DOHH2 (cell line): ENCODE measurements at regions not wholly inside any gene's neighbourhood (a gene's known extent, or its start where the extent isn't known, plus 50 kb on each side); places are given as distances from the start of the nearest gene placed in this dataset.

Experiments
- H3F3A ChIP-seq: fragments of 200-600 bp; sonication (generic), shearing (Covaris generic); 2 replicates; pipeline ENCODE4 v1.6.0; 2016; ENCODE audit warnings: antibody characterized with exemption, mild to moderate bottlenecking; ENCODE audit not compliant: control insufficient read depth, insufficient read depth
- H3K27ac ChIP-seq: fragments of 200-600 bp; sonication (generic); 2 replicates; pipeline ENCODE4 v1.5.1; 2014; ENCODE audit warnings: low read depth, mild to moderate bottlenecking, low read length, moderate library complexity
- H3K27me3 ChIP-seq: fragments of 200-600 bp; sonication (generic); 2 replicates; pipeline ENCODE4 v1.6.1; 2014; ENCODE audit warnings: mild to moderate bottlenecking, low read length, mixed read lengths; ENCODE audit not compliant: control insufficient read depth
- H3K36me3 ChIP-seq: fragments of 200-600 bp; sonication (generic); 2 replicates; pipeline ENCODE4 v1.6.1; 2014; ENCODE audit warnings: mild to moderate bottlenecking, low read length, moderate library complexity, mixed read lengths; ENCODE audit not compliant: control insufficient read depth
- H3K4me1 ChIP-seq: fragments of 200-600 bp; sonication (generic); 2 replicates; pipeline ENCODE4 v1.6.1; 2014; ENCODE audit warnings: mild to moderate bottlenecking, low read length, mixed read lengths; ENCODE audit not compliant: control insufficient read depth
- H3K4me2 ChIP-seq: fragments of 200-600 bp; sonication (generic); 2 replicates; pipeline ENCODE4 v1.6.0; 2014; ENCODE audit warnings: mild to moderate bottlenecking, low read length, moderate library complexity
- H3K4me3 ChIP-seq: fragments of 200-600 bp; sonication (generic); 2 replicates; pipeline ENCODE4 v1.5.1; 2014; ENCODE audit warnings: mild to moderate bottlenecking, low read length, mixed read lengths
- H3K79me2 ChIP-seq: fragments of 200-600 bp; sonication (generic); 2 replicates; pipeline ENCODE4 v1.6.1; 2014; ENCODE audit warnings: mild to moderate bottlenecking, low read length, mixed read lengths; ENCODE audit not compliant: control insufficient read depth
- H3K9me2 ChIP-seq: fragments of 200-600 bp; sonication (generic); replicated peaks from 2 replicates; pipeline ENCODE4 v1.6.1; 2014; ENCODE audit warnings: mild to moderate bottlenecking, low read length, mixed read lengths; ENCODE audit not compliant: control insufficient read depth
- H3K9me3 ChIP-seq: fragments of 200-600 bp; sonication (generic); 2 replicates; pipeline ENCODE4 v1.6.1; 2014; ENCODE audit warnings: antibody characterized with exemption, low read length, mixed read lengths; ENCODE audit not compliant: control insufficient read depth, insufficient read depth
- H4K20me1 ChIP-seq: fragments of 200-600 bp; sonication (generic); 2 replicates; pipeline ENCODE4 v1.6.0; 2014; ENCODE audit warnings: low read depth, mild to moderate bottlenecking, antibody characterized with exemption, low read length, moderate library complexity; ENCODE audit not compliant: control insufficient read depth, insufficient read depth
- EZH2phosphoT487 ChIP-seq: fragments of 200-600 bp; sonication (generic); IDR thresholded peaks from 2 replicates; pipeline ENCODE4 v1.6.1; 2017; ENCODE audit warnings: borderline replicate concordance, mild to moderate bottlenecking, antibody characterized with exemption, low read length, moderate library complexity, mixed read lengths
- TF ChIP-seq, protein P1 (sequence below): fragments of 200-600 bp; sonication (generic); IDR thresholded peaks from one replicate; pipeline ENCODE4 v1.5.1; 2014; ENCODE audit warnings: antibody characterized with exemption, mild to moderate bottlenecking, low read depth, low read length; ENCODE audit not compliant: poor library complexity, severe bottlenecking

GRCh38 chr6:9431945-9432344, 982.9 kb downstream of the TFAP2A start:
- Histone ChIP-seq H3K36me3 (no peaks in the 10 kb centered on the region), H3F3A (no peaks in the 10 kb centered on the region), H3K9me3 (peaks cover 3% of the 10 kb centered on the region; the same call in 1 of the 2 replicates), H4K20me1 (no peaks in the 10 kb centered on the region), H3K27me3 (no peaks in the 10 kb centered on the region), H3K27ac (no peak overlapping the region), H3K4me1 (no peaks in the 10 kb centered on the region), H3K4me3 (no peak overlapping the region), H3K4me2 (no peak overlapping the region), H3K79me2 (no peaks in the 10 kb centered on the region), H3K9me2 (no peaks in the 10 kb centered on the region)
- TF ChIP-seq EZH2phosphoT487: no peak
- TF ChIP-seq, protein P1, sequence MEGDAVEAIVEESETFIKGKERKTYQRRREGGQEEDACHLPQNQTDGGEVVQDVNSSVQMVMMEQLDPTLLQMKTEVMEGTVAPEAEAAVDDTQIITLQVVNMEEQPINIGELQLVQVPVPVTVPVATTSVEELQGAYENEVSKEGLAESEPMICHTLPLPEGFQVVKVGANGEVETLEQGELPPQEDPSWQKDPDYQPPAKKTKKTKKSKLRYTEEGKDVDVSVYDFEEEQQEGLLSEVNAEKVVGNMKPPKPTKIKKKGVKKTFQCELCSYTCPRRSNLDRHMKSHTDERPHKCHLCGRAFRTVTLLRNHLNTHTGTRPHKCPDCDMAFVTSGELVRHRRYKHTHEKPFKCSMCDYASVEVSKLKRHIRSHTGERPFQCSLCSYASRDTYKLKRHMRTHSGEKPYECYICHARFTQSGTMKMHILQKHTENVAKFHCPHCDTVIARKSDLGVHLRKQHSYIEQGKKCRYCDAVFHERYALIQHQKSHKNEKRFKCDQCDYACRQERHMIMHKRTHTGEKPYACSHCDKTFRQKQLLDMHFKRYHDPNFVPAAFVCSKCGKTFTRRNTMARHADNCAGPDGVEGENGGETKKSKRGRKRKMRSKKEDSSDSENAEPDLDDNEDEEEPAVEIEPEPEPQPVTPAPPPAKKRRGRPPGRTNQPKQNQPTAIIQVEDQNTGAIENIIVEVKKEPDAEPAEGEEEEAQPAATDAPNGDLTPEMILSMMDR: no peak

DNA sequence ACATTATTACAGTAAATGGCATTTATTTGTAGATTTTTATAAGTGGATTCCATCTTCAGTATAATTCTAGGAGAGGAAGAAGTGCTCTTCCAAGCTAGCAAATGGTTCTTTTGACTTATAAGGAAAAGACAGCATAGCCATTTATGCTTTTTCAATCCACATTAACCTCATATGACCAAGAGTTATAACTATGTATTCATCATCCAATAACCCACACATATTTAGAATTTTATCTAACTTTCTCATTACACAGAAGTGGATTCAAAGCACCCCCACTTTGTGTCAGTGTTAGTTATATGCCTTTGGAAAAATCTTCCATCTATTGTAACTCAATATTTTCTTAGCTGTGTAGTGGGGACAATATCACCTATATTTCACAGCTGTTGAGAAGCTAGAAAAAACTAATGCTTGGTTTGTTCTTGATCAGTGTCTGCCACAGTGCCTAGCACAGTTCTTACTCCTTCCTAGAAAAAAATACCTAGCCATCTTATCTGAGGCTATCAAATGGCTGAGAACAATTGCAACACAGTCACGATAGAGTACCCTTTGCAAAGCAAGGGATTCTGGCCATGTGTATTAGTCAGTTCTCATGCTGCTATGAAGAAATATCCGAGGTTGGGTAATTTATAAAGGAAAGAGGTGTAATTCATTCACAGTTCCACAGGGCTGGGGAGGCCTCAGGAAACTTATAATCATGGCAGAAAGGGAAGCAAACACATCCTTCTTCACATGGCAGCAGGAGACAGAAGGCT, 986.3 kb downstream of the TFAP2A start:
- Histone ChIP-seq H3F3A (no peaks in the 10 kb centered on the region), H3K9me2 (no peaks in the 10 kb centered on the region), H4K20me1 (no peaks in the 10 kb centered on the region), H3K4me3 (no peak overlapping the region), H3K79me2 (no peaks in the 10 kb centered on the region), H3K4me2 (no peak overlapping the region), H3K4me1 (no peaks in the 10 kb centered on the region), H3K36me3 (no peaks in the 10 kb centered on the region), H3K27ac (no peak overlapping the region), H3K9me3 (no peaks in the 10 kb centered on the region), H3K27me3 (no peaks in the 10 kb centered on the region)
- TF ChIP-seq EZH2phosphoT487: no peak
- TF ChIP-seq, protein P1: no peak

DNA sequence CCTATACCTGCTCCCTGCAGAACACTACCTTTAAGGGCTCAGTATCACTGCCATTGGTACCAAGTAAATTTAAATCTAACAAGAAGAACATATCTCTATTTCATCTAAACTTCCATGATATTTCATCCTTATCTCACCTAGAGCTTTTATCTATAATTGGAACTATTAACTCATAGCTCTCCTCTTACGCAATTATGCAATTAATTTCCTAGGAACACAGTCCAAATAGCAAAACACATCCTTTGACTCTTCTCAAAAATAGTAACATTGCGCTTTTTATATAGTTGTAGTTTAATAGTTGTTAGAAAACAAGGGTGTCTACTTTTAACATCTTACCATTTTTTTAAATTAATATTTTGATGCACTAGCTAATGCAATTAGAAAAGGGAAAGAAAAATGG, 986.8 kb upstream of the SLC35B3 start:
- Histone ChIP-seq H3K36me3 (no peaks in the 10 kb centered on the region), H3K4me1 (no peaks in the 10 kb centered on the region), H3K9me3 (no peaks in the 10 kb centered on the region), H4K20me1 (no peaks in the 10 kb centered on the region), H3K27ac (no peak overlapping the region), H3K27me3 (no peaks in the 10 kb centered on the region), H3K4me3 (no peak overlapping the region), H3F3A (no peaks in the 10 kb centered on the region), H3K9me2 (no peaks in the 10 kb centered on the region), H3K79me2 (no peaks in the 10 kb centered on the region), H3K4me2 (no peak overlapping the region)
- no peak for TF ChIP-seq EZH2phosphoT487
- TF ChIP-seq, protein P1: no peak
